ENCODE measurements at regions not wholly inside any gene's neighbourhood (a gene's known extent, or its start where the extent isn't known, plus 50 kb on each side); places are given as distances from the start of the nearest gene placed in this dataset.

DNA sequence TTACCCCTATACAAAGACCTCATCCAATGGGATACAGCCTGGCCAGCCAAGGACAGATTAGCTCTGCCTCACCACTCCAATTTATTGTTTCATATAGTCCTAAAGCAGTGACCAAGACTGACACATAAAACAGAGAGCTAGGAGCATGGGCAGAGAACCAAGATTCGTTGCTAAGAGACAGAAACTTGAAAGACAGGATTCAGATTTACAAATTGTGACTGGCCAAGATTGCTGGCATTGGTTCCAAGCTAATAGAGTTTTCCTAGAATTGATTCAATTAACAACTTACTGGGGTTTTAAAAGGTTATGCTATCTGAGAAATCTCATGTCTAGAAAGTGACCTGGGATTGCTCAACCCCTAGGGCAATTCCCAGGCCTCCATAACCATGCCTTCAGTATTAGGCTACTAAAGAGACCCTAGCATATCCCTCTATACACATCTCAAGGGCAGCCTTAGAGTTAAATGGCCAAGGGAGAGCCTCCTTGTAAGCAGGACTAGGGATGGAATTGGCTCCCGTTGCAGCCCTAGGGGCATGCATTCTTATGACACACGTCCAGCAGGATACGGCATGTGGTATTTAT lies 75.6 kb downstream of the ICOS start:
- Histone ChIP-seq H3K27ac (no peak overlapping the region), H3K36me3 (no peaks in the 10 kb centered on the region), H3K27me3 (no peaks in the 10 kb centered on the region), H3K4me3 (no peak overlapping the region), H3K9me3 (no peaks in the 10 kb centered on the region), H3K4me1 (no peaks in the 10 kb centered on the region)
- DNase-seq (no peak), ATAC-seq (no peak)
- in situ Hi-C loops (cut with MboI; ENCODE audit: low sequenced_read_pairs in 4 of 4) (no loop called here), intact Hi-C loops (cut with DNase I; ENCODE audit: low total_unique reads) (no loop called here)
- TF ChIP-seq, protein P1, sequence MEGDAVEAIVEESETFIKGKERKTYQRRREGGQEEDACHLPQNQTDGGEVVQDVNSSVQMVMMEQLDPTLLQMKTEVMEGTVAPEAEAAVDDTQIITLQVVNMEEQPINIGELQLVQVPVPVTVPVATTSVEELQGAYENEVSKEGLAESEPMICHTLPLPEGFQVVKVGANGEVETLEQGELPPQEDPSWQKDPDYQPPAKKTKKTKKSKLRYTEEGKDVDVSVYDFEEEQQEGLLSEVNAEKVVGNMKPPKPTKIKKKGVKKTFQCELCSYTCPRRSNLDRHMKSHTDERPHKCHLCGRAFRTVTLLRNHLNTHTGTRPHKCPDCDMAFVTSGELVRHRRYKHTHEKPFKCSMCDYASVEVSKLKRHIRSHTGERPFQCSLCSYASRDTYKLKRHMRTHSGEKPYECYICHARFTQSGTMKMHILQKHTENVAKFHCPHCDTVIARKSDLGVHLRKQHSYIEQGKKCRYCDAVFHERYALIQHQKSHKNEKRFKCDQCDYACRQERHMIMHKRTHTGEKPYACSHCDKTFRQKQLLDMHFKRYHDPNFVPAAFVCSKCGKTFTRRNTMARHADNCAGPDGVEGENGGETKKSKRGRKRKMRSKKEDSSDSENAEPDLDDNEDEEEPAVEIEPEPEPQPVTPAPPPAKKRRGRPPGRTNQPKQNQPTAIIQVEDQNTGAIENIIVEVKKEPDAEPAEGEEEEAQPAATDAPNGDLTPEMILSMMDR (IDR thresholded peaks at IDR 0.05 in 4 of 5, conservative IDR thresholded peaks at IDR 0.05 in 1 of 5): no peak
- no peak for TF ChIP-seq POLR2A (IDR thresholded peaks at IDR 0.05)

- intact Hi-C loops (cut with DNase I; ENCODE audit: low total_unique reads): no loop called here
- in situ Hi-C loops (cut with MboI; ENCODE audit: low sequenced_read_pairs in 4 of 4): no loop called here
- no peaks in the 10 kb centered on the region for H3K4me1 ChIP-seq
- H3K27ac ChIP-seq: no peak overlapping the region
- no peak overlapping the region for H3K4me3 ChIP-seq
- no peaks in the 10 kb centered on the region for H3K36me3 ChIP-seq
- ATAC-seq (no peak), DNase-seq (no peak)
- no peaks in the 10 kb centered on the region for H3K27me3 ChIP-seq
- H3K9me3 ChIP-seq: no peaks in the 10 kb centered on the region
- TF ChIP-seq, protein P1 (IDR thresholded peaks at IDR 0.05 in 4 of 5, conservative IDR thresholded peaks at IDR 0.05 in 1 of 5): no peak
- TF ChIP-seq POLR2A (IDR thresholded peaks at IDR 0.05): no peak
Observed at GRCh38 chr2:204015118-204015843, 78.7 kb downstream of the ICOS start.

DNA sequence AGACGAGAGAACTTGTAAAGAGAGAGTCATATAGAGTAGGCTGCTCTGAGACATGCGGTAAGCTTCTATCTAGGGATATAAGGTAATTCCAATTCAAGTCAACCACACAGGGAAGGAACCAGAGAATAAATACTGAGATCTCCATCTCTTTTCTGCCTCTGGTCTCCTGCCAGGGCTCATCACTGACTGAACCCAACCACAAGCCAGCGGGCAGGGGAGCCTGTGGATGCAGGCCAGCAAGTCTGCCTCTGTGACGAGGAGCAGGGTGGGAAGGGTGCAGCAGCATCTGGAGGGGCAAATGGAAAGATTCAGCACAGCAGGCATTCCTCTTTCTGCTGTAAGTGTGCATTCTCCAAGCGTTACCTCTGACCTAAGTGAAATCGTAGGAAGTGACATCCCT lies 82.2 kb downstream of the ICOS start:
- DNase-seq: no peak
- Histone ChIP-seq H3K4me1 (peaks cover 3 to 11% of the 10 kb centered on the region in 2 donors), H3K4me3 (no peak overlapping the region), H3K27ac (no peak overlapping the region), H3K36me3 (no peaks in the 10 kb centered on the region), H3K27me3 (no peaks in the 10 kb centered on the region), H3K9me3 (no peaks in the 10 kb centered on the region)
- TF ChIP-seq, protein P1 (IDR thresholded peaks at IDR 0.05 in 4 of 5, conservative IDR thresholded peaks at IDR 0.05 in 1 of 5): no peak
- no peak for TF ChIP-seq POLR2A (IDR thresholded peaks at IDR 0.05)
- no peak for ATAC-seq
- intact Hi-C loops (cut with DNase I; ENCODE audit: low total_unique reads) (no loop called here), in situ Hi-C loops (cut with MboI; ENCODE audit: low sequenced_read_pairs in 4 of 4) (no loop called here)

GRCh38 chr2:204019572-204020501 lies 83.3 kb downstream of the ICOS start:
- ATAC-seq (no peak), DNase-seq (no peak)
- no peak for TF ChIP-seq POLR2A (IDR thresholded peaks at IDR 0.05)
- TF ChIP-seq, protein P1 (IDR thresholded peaks at IDR 0.05 in 4 of 5, conservative IDR thresholded peaks at IDR 0.05 in 1 of 5): no peak
- H3K4me1 ChIP-seq: peaks cover 3 to 11% of the 10 kb centered on the region in 2 donors
- in situ Hi-C loops (cut with MboI; ENCODE audit: low sequenced_read_pairs in 4 of 4): no loop called here
- intact Hi-C loops (cut with DNase I; ENCODE audit: low total_unique reads): no loop called here
- H3K27ac ChIP-seq: no peak overlapping the region
- no peaks in the 10 kb centered on the region for H3K9me3 ChIP-seq
- no peaks in the 10 kb centered on the region for H3K36me3 ChIP-seq
- H3K4me3 ChIP-seq: no peak overlapping the region
- no peaks in the 10 kb centered on the region for H3K27me3 ChIP-seq
